ENCODE measurements at regions not wholly inside any gene's neighbourhood (a gene's known extent, or its start where the extent isn't known, plus 50 kb on each side); places are given as distances from the start of the nearest gene placed in this dataset.
"Not testable (repeated sequence)": the region's sequence is repeated elsewhere in the genome, so short reads cannot be mapped to it uniquely, and the experiment has no call there.

- no peak for DNase-seq (ENCODE audit: low spot score)
Measured at GRCh38 chrX:139200793-139201192, 329.7 kb upstream of the F9 start.

- DNase-seq (ENCODE audit: low spot score): no peak
Measured at GRCh38 chrX:139200346-139200745, 330.2 kb upstream of the F9 start.

GRCh38 chrX:139199933-139200332, 330.6 kb upstream of the F9 start:
- DNase-seq (ENCODE audit: low spot score): no peak

- no peak for DNase-seq (ENCODE audit: low spot score)
Measured at GRCh38 chrX:139198936-139199335, 331.6 kb upstream of the F9 start.

- DNase-seq (ENCODE audit: low spot score): no peak
Measured at GRCh38 chrX:139196890-139197289, 333.6 kb upstream of the F9 start.

- no peak for DNase-seq (ENCODE audit: low spot score)
Measured at GRCh38 chrX:139194571-139195280, 335.8 kb upstream of the F9 start.

- DNase-seq (ENCODE audit: low spot score): no peak
Measured at GRCh38 chrX:139192386-139192961, 338.1 kb upstream of the F9 start.

GRCh38 chrX:139191746-139192385, 338.7 kb upstream of the F9 start:
- DNase-seq (ENCODE audit: low spot score): no peak

GRCh38 chrX:139191286-139191685, 339.3 kb upstream of the F9 start:
- no peak for DNase-seq (ENCODE audit: low spot score)

- DNase-seq (ENCODE audit: low spot score): no peak
Measured at GRCh38 chrX:139187738-139188137, 342.8 kb upstream of the F9 start.

GRCh38 chrX:139186991-139187390, 343.5 kb upstream of the F9 start:
- DNase-seq (ENCODE audit: low spot score): no peak

GRCh38 chrX:139179592-139179991, 350.9 kb upstream of the F9 start:
- DNase-seq (ENCODE audit: low spot score): no peak

GRCh38 chrX:139178980-139179379, 351.6 kb upstream of the F9 start:
- DNase-seq (ENCODE audit: low spot score): no peak

- DNase-seq (ENCODE audit: low spot score): no peak
Measured at GRCh38 chrX:139172731-139173130, 357.8 kb upstream of the F9 start.

- DNase-seq (ENCODE audit: low spot score): no peak
Measured at GRCh38 chrX:139170526-139171173, 359.9 kb upstream of the F9 start.

GRCh38 chrX:139167282-139167681, 363.3 kb upstream of the F9 start:
- no peak for DNase-seq (ENCODE audit: low spot score)

- DNase-seq (ENCODE audit: low spot score): peak; percentile 3
Measured at GRCh38 chrX:139158256-139158655, 372.3 kb upstream of the F9 start.

GRCh38 chrX:139156356-139156755, 374.2 kb upstream of the F9 start:
- no peak for DNase-seq (ENCODE audit: low spot score)

- not testable (repeated sequence) for DNase-seq (ENCODE audit: low spot score)
Measured at GRCh38 chrX:139146625-139147024, 383.9 kb upstream of the F9 start.

- no peak for DNase-seq (ENCODE audit: low spot score)
Measured at GRCh38 chrX:139141370-139141769, 389.2 kb upstream of the F9 start.

- DNase-seq (ENCODE audit: low spot score): no peak
Measured at GRCh38 chrX:139134316-139134715, 396.2 kb upstream of the F9 start.

- peak; percentile 64 for DNase-seq (ENCODE audit: low spot score)
Measured at GRCh38 chrX:139126493-139126892, 404.0 kb upstream of the F9 start.

- no peak for DNase-seq (ENCODE audit: low spot score)
Measured at GRCh38 chrX:139125916-139126315, 404.6 kb upstream of the F9 start.
